ENCODE measurements at regions not wholly inside any gene's neighbourhood (a gene's known extent, or its start where the extent isn't known, plus 50 kb on each side); places are given as distances from the start of the nearest gene placed in this dataset.

DNA sequence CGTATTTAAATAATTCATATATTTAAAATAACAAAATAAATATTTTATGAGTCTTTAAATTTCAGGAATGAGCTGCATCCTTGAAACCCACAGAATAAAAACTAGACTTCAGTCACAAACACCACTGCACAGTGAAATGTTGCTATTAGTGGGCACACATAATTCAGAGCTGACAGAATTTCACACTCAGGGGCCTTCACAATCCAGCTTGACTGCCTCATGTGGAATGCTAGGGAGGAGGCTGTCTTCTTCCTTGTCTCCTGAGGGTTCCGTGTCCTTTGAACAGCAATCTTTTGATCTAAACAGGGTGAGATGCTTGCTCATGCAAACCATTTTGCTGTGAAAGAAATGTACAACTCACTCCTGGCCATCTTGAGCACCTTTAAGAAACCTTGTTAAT, 346.7 kb downstream of the CCSER2 start:
- Histone ChIP-seq H3K9me3 (no peaks in the 10 kb centered on the region), H3K27me3 (replicated peaks in 1 of 2; ENCODE audit: control insufficient read depth in 2 of 2, extremely low read depth in 1 of 2, insufficient read depth in 2 of 2, low read length in 1 of 2) (no peaks in the 10 kb centered on the region), H3K27ac (ENCODE audit: low read length) (no peak overlapping the region), H3K4me1 (ENCODE audit: control insufficient read depth in 1 of 2, extremely low read depth in 1 of 2, insufficient read depth in 2 of 2, low read length in 2 of 2) (no peaks in the 10 kb centered on the region), H3K4me3 (ENCODE audit: control insufficient read depth in 1 of 2, extremely low read depth in 1 of 2, low read length in 1 of 2) (no peak overlapping the region), H3K36me3 (ENCODE audit: control insufficient read depth in 2 of 2, extremely low read depth in 1 of 2, insufficient read depth in 1 of 2, low read length in 1 of 2) (no peaks in the 10 kb centered on the region)
- DNase-seq (no peak), ATAC-seq (replicated peaks in 1 of 4) (no peak)
- peaks cover 3 to 4% of the 10 kb centered on the region in 2 donors for H3K27me3 Mint-ChIP-seq
- no peaks in the 10 kb centered on the region for H3K36me3 Mint-ChIP-seq
- no peaks in the 10 kb centered on the region for H3K9me3 Mint-ChIP-seq
- WGBS (ENCODE audit: insufficient coverage): no CpG with 5 or more reads among the region's 2 CpGs
- no peaks in the 10 kb centered on the region for H3K4me1 Mint-ChIP-seq
- ChIA-PET CTCF (no interaction called here), POLR2A (no interaction called here)
- no peak overlapping the region for H3K27ac Mint-ChIP-seq
- H3K4me3 Mint-ChIP-seq: no peak overlapping the region

DNA sequence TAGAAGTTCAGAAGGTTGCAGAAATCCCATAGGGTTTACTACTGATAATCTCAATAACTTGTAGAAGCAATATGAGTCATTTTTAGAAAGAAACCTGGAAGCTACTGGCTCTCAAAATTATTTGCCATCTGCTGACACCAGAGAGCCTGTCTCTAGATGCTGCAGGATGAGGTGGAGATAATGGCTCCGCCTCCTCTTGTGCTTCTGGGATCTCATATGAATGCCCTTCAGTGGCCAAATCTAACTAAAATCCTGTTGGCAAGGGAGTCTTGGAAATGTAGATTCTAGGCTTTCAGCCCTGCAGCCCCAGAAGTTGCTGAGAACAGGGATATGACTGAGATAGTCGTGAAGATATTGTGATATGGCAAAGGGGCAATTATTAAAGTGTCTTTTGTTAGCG, 348.1 kb downstream of the CCSER2 start:
- 40% methylated on average over 1 of the region's 3 CpGs for WGBS (ENCODE audit: insufficient coverage)
- H3K36me3 ChIP-seq (ENCODE audit: control insufficient read depth in 2 of 2, extremely low read depth in 1 of 2, insufficient read depth in 1 of 2, low read length in 1 of 2): no peaks in the 10 kb centered on the region
- H3K27me3 ChIP-seq (replicated peaks in 1 of 2; ENCODE audit: control insufficient read depth in 2 of 2, extremely low read depth in 1 of 2, insufficient read depth in 2 of 2, low read length in 1 of 2): no peaks in the 10 kb centered on the region
- no peak for ATAC-seq (replicated peaks in 1 of 4)
- Mint-ChIP-seq H3K4me3 (no peak overlapping the region), H3K4me1 (no peaks in the 10 kb centered on the region), H3K9me3 (no peaks in the 10 kb centered on the region), H3K27ac (no peak overlapping the region), H3K27me3 (peaks cover 3 to 4% of the 10 kb centered on the region in 2 donors), H3K36me3 (no peaks in the 10 kb centered on the region)
- ChIA-PET POLR2A (no interaction called here), CTCF (no interaction called here)
- no peaks in the 10 kb centered on the region for H3K4me1 ChIP-seq (ENCODE audit: control insufficient read depth in 1 of 2, extremely low read depth in 1 of 2, insufficient read depth in 2 of 2, low read length in 2 of 2)
- H3K4me3 ChIP-seq (ENCODE audit: control insufficient read depth in 1 of 2, extremely low read depth in 1 of 2, low read length in 1 of 2): no peak overlapping the region
- H3K27ac ChIP-seq (ENCODE audit: low read length): no peak overlapping the region
- no peak for DNase-seq
- no peaks in the 10 kb centered on the region for H3K9me3 ChIP-seq

DNA sequence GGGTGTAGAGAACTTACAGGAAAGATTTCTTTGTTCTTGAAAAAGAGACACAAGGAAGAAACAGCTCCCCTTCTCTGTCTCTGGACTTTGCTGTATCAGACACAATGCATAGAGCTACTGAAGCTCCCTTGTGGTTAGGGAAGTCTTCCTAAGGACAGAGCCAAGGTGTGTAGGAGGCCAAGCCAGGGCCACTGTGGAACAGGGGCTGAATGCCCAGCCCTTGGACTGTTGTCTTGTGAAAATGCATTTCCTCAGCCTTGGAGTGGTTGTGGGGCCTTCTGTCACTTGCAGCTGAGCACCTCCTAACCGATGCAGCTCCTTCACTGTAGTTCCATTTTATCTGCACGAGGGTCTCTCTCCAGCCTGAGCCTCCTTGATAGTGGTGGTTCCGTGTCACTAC, 353.4 kb downstream of the CCSER2 start:
- no peak for DNase-seq
- WGBS (ENCODE audit: insufficient coverage): no CpG with 5 or more reads among the region's 3 CpGs
- ChIA-PET CTCF (no interaction called here), POLR2A (no interaction called here)
- H3K4me3 Mint-ChIP-seq: no peak overlapping the region
- H3K27ac ChIP-seq (ENCODE audit: low read length): no peak overlapping the region
- peaks cover 3 to 12% of the 10 kb centered on the region in 2 donors for H3K27me3 Mint-ChIP-seq
- no peak overlapping the region for H3K27ac Mint-ChIP-seq
- H3K27me3 ChIP-seq (replicated peaks in 1 of 2; ENCODE audit: control insufficient read depth in 2 of 2, extremely low read depth in 1 of 2, insufficient read depth in 2 of 2, low read length in 1 of 2): no peaks in the 10 kb centered on the region
- H3K4me1 Mint-ChIP-seq: no peaks in the 10 kb centered on the region
- no peak for ATAC-seq (replicated peaks in 1 of 4)
- no peaks in the 10 kb centered on the region for H3K36me3 ChIP-seq (ENCODE audit: control insufficient read depth in 2 of 2, extremely low read depth in 1 of 2, insufficient read depth in 1 of 2, low read length in 1 of 2)
- no peaks in the 10 kb centered on the region for H3K9me3 ChIP-seq
- no peaks in the 10 kb centered on the region for H3K4me1 ChIP-seq (ENCODE audit: control insufficient read depth in 1 of 2, extremely low read depth in 1 of 2, insufficient read depth in 2 of 2, low read length in 2 of 2)
- no peaks in the 10 kb centered on the region for H3K36me3 Mint-ChIP-seq
- H3K4me3 ChIP-seq (ENCODE audit: control insufficient read depth in 1 of 2, extremely low read depth in 1 of 2, low read length in 1 of 2): no peak overlapping the region
- H3K9me3 Mint-ChIP-seq: no peaks in the 10 kb centered on the region

DNA sequence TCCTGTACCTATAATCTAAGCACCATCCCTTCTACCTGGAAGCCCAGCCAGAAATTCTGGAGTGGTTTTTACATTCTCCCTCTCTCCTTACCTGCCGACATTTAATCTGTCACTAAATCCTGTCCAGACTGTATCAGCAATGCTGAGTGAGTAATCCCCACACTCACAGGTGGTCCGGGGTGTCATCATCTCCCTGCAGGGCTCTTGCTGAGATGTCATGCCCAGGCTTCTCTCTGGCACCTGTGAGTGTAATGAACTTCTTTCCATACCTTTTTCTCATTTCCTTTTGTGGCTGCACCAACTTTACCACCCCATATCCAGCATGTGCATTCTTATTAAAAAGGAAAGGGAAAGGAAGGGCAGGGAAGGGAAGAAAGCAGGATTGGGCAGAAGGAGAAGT, 355.2 kb downstream of the CCSER2 start:
- POLR2A ChIA-PET: no interaction called here
- no peaks in the 10 kb centered on the region for H3K9me3 Mint-ChIP-seq

DNA sequence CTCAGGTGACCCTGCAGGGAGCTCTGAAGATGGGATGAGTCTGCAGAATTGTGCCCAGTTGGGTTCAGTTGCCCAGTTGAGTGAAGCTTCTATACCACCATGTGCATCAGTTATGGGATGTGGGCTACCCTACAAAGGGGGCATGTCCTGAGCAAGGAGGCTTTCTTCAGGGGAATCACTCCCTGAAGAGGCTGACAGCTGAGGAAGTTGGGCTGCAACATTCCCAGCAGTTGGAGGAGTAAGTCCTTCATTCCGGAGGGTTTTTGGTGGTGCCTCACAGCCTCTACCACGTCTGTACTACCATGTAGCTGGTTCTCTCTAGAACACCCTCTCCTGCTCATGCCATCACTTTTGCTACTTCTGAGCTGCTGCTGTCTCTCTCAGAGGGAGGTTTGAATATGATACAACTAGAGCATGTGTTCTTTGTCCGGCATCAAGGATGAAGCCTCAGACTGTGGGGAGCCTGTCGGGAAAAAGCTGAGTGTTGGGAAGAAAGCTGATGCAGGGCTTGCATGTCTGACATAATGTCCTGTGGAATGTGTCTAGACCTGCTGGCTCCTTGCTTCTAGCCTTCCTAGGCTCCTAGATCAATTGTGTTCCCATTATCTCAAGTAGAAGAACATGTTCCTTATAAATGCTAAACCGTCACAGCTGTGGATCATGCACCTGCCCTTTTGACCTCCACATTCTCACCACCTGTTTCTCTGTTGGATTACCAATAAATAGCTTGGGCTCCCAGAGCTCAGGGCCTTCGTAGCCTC, 355.8 kb downstream of the CCSER2 start:
- no peak for ATAC-seq (replicated peaks in 1 of 4)
- no peaks in the 10 kb centered on the region for H3K36me3 ChIP-seq (ENCODE audit: control insufficient read depth in 2 of 2, extremely low read depth in 1 of 2, insufficient read depth in 1 of 2, low read length in 1 of 2)
- 78% methylated on average over 3 of the region's 6 CpGs for WGBS (ENCODE audit: insufficient coverage)
- no peaks in the 10 kb centered on the region for H3K9me3 ChIP-seq
- CTCF ChIA-PET: no interaction called here
- POLR2A ChIA-PET: no interaction called here
- Mint-ChIP-seq H3K9me3 (no peaks in the 10 kb centered on the region), H3K36me3 (no peaks in the 10 kb centered on the region), H3K4me1 (no peaks in the 10 kb centered on the region), H3K27ac (no peak overlapping the region), H3K4me3 (no peak overlapping the region), H3K27me3 (peaks cover 3 to 9% of the 10 kb centered on the region in 2 donors)
- no peak overlapping the region for H3K27ac ChIP-seq (ENCODE audit: low read length)
- no peaks in the 10 kb centered on the region for H3K4me1 ChIP-seq (ENCODE audit: control insufficient read depth in 1 of 2, extremely low read depth in 1 of 2, insufficient read depth in 2 of 2, low read length in 2 of 2)
- DNase-seq: no peak
- H3K27me3 ChIP-seq (replicated peaks in 1 of 2; ENCODE audit: control insufficient read depth in 2 of 2, extremely low read depth in 1 of 2, insufficient read depth in 2 of 2, low read length in 1 of 2): no peaks in the 10 kb centered on the region
- no peak overlapping the region for H3K4me3 ChIP-seq (ENCODE audit: control insufficient read depth in 1 of 2, extremely low read depth in 1 of 2, low read length in 1 of 2)

More for the DNA sequence above, 355.2 kb downstream of the CCSER2 start:
- no peak overlapping the region for H3K27ac ChIP-seq (ENCODE audit: low read length)
- no peaks in the 10 kb centered on the region for H3K36me3 ChIP-seq (ENCODE audit: control insufficient read depth in 2 of 2, extremely low read depth in 1 of 2, insufficient read depth in 1 of 2, low read length in 1 of 2)
- Mint-ChIP-seq H3K4me3 (no peak overlapping the region), H3K27me3 (peaks cover 3 to 7% of the 10 kb centered on the region in 2 donors), H3K27ac (no peak overlapping the region), H3K36me3 (no peaks in the 10 kb centered on the region), H3K4me1 (no peaks in the 10 kb centered on the region)
- H3K4me3 ChIP-seq (ENCODE audit: control insufficient read depth in 1 of 2, extremely low read depth in 1 of 2, low read length in 1 of 2): no peak overlapping the region
- CTCF ChIA-PET: no interaction called here
- H3K9me3 ChIP-seq: no peaks in the 10 kb centered on the region
- DNase-seq: no peak
- H3K4me1 ChIP-seq (ENCODE audit: control insufficient read depth in 1 of 2, extremely low read depth in 1 of 2, insufficient read depth in 2 of 2, low read length in 2 of 2): no peaks in the 10 kb centered on the region
- 83% methylated on average over 1 of the region's 2 CpGs for WGBS (ENCODE audit: insufficient coverage)
- ATAC-seq (replicated peaks in 1 of 4): no peak
- H3K27me3 ChIP-seq (replicated peaks in 1 of 2; ENCODE audit: control insufficient read depth in 2 of 2, extremely low read depth in 1 of 2, insufficient read depth in 2 of 2, low read length in 1 of 2): no peaks in the 10 kb centered on the region

DNA sequence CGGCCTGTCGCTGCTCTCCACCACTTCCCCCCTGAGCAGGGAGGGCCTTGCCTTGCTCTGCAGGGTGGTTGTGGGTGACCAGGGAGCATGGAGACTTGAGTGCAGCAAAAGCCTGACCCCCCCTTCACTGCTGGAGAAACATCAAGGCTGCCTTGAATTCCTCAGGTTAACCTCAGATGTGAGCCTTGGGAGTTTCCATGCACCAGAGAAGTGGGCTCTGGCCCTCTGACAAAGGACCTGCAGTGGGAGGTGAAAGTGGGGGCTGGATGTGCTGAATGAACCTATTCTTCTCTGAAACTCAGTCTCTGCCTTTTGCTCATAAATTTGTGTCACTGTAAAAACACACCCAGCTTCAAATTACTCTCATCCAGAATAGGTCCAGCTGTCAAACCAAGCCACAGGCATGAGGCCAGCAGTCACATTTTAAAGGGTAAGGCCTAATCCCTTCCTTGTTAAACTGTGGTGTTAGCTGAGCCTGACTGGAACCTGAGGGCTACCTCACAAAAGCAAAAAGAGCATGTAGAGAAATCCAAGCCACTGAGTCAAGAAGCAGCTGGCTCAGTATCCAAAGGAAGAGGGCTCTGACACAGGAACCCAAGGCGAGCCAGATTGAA, 356.8 kb downstream of the CCSER2 start:
- Mint-ChIP-seq H3K4me3 (no peak overlapping the region), H3K27ac (no peak overlapping the region), H3K36me3 (no peaks in the 10 kb centered on the region), H3K9me3 (no peaks in the 10 kb centered on the region), H3K4me1 (no peaks in the 10 kb centered on the region), H3K27me3 (peaks cover 3 to 9% of the 10 kb centered on the region in 2 donors)
- WGBS (ENCODE audit: insufficient coverage): 80% methylated on average over 1 of the region's 3 CpGs
- no peak overlapping the region for H3K27ac ChIP-seq (ENCODE audit: low read length)
- no peak overlapping the region for H3K4me3 ChIP-seq (ENCODE audit: control insufficient read depth in 1 of 2, extremely low read depth in 1 of 2, low read length in 1 of 2)
- H3K27me3 ChIP-seq (replicated peaks in 1 of 2; ENCODE audit: control insufficient read depth in 2 of 2, extremely low read depth in 1 of 2, insufficient read depth in 2 of 2, low read length in 1 of 2): no peaks in the 10 kb centered on the region
- DNase-seq (no peak), ATAC-seq (replicated peaks in 1 of 4) (no peak)
- no peaks in the 10 kb centered on the region for H3K36me3 ChIP-seq (ENCODE audit: control insufficient read depth in 2 of 2, extremely low read depth in 1 of 2, insufficient read depth in 1 of 2, low read length in 1 of 2)
- H3K9me3 ChIP-seq: no peaks in the 10 kb centered on the region
- CTCF ChIA-PET: no interaction called here
- H3K4me1 ChIP-seq (ENCODE audit: control insufficient read depth in 1 of 2, extremely low read depth in 1 of 2, insufficient read depth in 2 of 2, low read length in 2 of 2): no peaks in the 10 kb centered on the region
- POLR2A ChIA-PET: no interaction called here
